Right cardiac atrium (tissue), 5 donors: ENCODE measurements at regions not wholly inside any gene's neighbourhood (a gene's known extent, or its start where the extent isn't known, plus 50 kb on each side); places are given as distances from the start of the nearest gene placed in this dataset.
"Not testable (repeated sequence)": the region's sequence is repeated elsewhere in the genome, so short reads cannot be mapped to it uniquely, and the experiment has no call there.

Experiments
- ATAC-seq, 2 donors: fragments of 200-7000 bp; cut with Tn5 transposase; one replicate each; pipeline versions ENCODE4 v1.8.0 to v1.9.1; 2020; ENCODE audit warnings: moderate library complexity in 2 of 2, mild to moderate bottlenecking in 1 of 2
- DNase-seq, 3 donors: peaks; one replicate each; pipeline ENCODE4 v3.0.0-alpha.2; 2020
- H3K27ac ChIP-seq: one replicate; pipeline ENCODE4 v1.5.1; 2013; ENCODE audit warnings: mild to moderate bottlenecking, low read length, control low read depth, moderate library complexity
- H3K27me3 ChIP-seq: one replicate; pipeline ENCODE4 v1.6.1; 2013; ENCODE audit not compliant: control insufficient read depth, insufficient read depth
- H3K4me1 ChIP-seq: one replicate; pipeline ENCODE4 v1.6.1; 2013; ENCODE audit warnings: low read length; ENCODE audit not compliant: control insufficient read depth, insufficient read depth
- H3K4me3 ChIP-seq: one replicate; pipeline ENCODE4 v1.5.1; 2013; ENCODE audit warnings: low read length, control low read depth
- H3K9me3 ChIP-seq: one replicate; pipeline ENCODE4 v1.6.1; 2013; ENCODE audit warnings: low read length; ENCODE audit not compliant: control insufficient read depth
- WGBS: extraction: QIAGEN DNeasy Blood & Tissue Kit; methylation state at CpG from one replicate; pipeline ENCODE4 v1.1.7; 2013; 5-methylcytosine and 5-hydroxymethylcytosine counted together
- intact Hi-C, 4 donors: fragments of 100-400 bp; cut with DNase I; formaldehyde crosslinking; loops; one replicate each; pipeline versions ENCODE4 v1.11.0 to v1.14.0; 2022 to 2023
- donor health status: healthy with polysubstance abuse.
- donor health status: DM: no; HTN: yes; CAD: no.
- donor health status: DM: no; HTN: no; CAD: no.
- donor health status: DM: no; HTN: yes; CAD: no; lungs with severe emphysema.
- donor health status: DM: yes; HTN: yes; CAD: no.

DNA sequence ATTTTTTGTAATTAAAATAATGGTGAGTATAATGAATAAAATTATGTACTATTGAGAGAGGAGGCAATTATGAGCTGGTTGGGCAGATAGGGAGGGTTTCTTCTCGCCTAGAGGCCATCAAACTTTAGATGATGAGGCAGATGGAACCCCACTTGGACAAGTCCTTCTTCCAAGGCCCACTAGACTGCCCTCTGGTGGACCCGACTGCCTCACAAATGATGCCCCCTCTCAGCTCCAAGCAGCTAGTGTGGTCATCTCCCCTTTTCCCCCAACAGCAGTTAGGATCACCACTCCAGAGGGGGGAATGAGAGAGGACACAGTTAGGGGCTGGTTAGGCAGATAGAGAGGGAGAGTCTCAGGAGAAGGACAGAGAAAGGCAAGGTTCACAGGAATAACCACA, 348.0 kb upstream of the CDH18 start:
- intact Hi-C loops: no loop called here
- H3K4me1 ChIP-seq: no peaks in the 10 kb centered on the region
- ATAC-seq (no peak), DNase-seq (no peak)
- H3K9me3 ChIP-seq: peaks cover 3% of the 10 kb centered on the region
- H3K4me3 ChIP-seq: no peak overlapping the region
- H3K27ac ChIP-seq: no peak overlapping the region
- WGBS: 58% methylated on average over 2 of the region's 2 CpGs
- no peaks in the 10 kb centered on the region for H3K27me3 ChIP-seq

DNA sequence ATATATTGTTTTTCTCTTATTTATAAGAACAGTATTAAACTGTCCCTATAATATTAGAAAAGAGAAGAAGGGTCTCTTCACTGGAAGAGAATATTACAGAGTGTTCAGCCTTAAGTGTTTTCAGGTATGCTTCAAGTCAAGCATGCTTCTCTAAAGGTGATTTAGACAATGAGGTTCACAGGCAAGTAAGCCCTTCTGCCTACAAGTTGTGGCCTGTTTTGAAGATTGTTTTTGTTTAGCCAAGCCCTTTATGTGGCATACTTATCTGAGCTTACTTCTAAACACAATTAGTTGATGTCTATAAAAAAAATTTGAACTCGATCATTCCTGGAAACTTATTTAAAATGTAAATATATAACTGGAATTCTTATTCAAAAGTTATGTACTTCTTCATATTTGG, 343.8 kb upstream of the CDH18 start:
- no peak for DNase-seq
- H3K4me3 ChIP-seq: no peak overlapping the region
- no peaks in the 10 kb centered on the region for H3K4me1 ChIP-seq
- peaks cover 4% of the 10 kb centered on the region for H3K9me3 ChIP-seq
- intact Hi-C loops: no loop called here
- 81% methylated on average over 1 of the region's 1 CpG for WGBS
- no peak overlapping the region for H3K27ac ChIP-seq
- ATAC-seq: no peak
- H3K27me3 ChIP-seq: no peaks in the 10 kb centered on the region

DNA sequence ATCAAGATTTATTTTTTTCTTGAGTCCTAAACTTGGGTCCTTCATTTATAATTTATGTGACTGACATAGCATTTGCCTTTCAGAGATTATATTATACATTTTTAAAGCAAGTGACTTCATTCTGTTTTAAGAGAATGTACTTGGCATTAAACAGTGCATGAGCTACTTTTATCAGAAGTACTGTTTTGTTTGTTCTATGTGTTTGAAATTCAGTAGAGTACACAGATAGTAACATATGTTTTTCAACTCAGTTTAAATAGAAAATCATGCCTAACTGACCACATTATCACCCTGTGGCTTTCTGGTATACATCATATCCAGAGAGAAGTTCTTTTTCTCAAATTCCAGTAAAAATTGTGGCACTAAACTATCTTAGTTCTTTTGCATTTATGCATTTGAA, 335.3 kb upstream of the CDH18 start:
- no peaks in the 10 kb centered on the region for H3K9me3 ChIP-seq
- intact Hi-C loops: no loop called here
- ATAC-seq: no peak
- no peak overlapping the region for H3K4me3 ChIP-seq
- no peaks in the 10 kb centered on the region for H3K4me1 ChIP-seq
- no peaks in the 10 kb centered on the region for H3K27me3 ChIP-seq
- H3K27ac ChIP-seq: no peak overlapping the region
- no peak for DNase-seq

DNA sequence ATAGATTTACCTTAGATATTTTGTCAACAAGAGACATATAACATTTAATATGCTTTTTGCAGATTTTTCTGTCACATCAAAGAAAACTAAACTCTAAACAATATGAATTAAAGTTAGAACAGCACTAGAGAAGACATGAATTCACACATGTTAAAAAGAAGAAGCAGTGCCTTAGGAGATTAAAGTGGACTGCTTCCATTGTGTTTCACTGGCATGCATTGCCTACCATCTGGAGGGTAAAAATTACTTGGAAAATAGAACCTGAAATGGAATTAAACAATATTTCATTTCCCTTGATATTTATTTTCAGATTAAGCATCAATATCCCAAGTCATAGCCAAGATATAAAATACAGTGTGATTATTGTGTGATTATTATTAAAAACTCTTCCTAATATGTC, 319.4 kb upstream of the CDH18 start:
- Histone ChIP-seq H3K4me3 (no peak overlapping the region), H3K27ac (no peak overlapping the region), H3K9me3 (no peaks in the 10 kb centered on the region), H3K4me1 (no peaks in the 10 kb centered on the region), H3K27me3 (no peaks in the 10 kb centered on the region)
- ATAC-seq (no peak), DNase-seq (no peak)
- intact Hi-C loops: no loop called here

DNA sequence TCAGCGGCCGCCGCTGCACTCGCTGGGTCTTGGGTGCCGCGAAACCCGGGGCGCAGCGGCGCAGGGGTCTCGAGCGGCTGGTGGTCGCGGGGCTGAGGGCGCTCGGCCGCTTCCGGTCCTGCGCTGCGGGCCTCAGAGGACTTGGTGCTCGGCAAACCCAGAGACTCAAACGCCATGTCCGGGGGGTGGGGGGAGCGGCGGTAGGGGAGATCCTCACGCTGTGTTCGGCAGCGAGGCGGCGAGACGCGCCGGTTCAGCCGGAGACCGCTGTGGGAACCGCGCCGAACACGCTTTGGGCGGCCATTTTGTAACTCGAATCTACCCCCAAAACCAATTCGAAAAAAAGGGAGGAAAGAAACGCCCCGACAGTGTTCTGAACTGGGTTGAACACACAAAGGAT, 317.5 kb upstream of the CDH18 start:
- Histone ChIP-seq H3K4me1 (no peaks in the 10 kb centered on the region), H3K27me3 (no peaks in the 10 kb centered on the region), H3K27ac (no peak overlapping the region), H3K9me3 (no peaks in the 10 kb centered on the region), H3K4me3 (no peak overlapping the region)
- DNase-seq (peak in 2 of 3 donors; percentile 28 to 29), ATAC-seq (no peak)
- intact Hi-C loops: no loop called here
- WGBS: 76% methylated on average over 44 of the region's 44 CpGs

DNA sequence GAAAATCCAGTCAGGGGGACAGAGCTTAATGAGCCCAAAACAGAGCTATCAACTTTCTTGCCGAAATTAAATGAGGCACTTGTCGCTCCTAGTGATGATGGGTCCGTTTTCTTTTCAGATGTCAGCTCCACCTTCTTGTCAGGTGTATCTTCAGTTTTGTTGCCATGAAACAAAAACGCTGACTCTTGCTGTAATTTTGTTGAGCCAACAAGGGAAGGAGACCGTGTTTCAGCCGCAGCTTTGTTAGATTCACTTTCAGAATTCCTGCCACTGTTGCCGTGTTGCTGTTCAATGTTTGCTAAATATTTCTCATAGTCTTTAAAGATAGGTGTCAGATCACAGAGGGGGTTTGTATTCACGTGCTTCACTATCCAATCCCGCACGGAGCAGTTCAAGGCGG, 316.6 kb upstream of the CDH18 start:
- H3K4me1 ChIP-seq, intact Hi-C loops, H3K27me3 ChIP-seq, H3K27ac ChIP-seq, DNase-seq, H3K9me3 ChIP-seq, ATAC-seq, H3K4me3 ChIP-seq: not testable (repeated sequence)
- WGBS: 86% methylated on average over 11 of the region's 11 CpGs

DNA sequence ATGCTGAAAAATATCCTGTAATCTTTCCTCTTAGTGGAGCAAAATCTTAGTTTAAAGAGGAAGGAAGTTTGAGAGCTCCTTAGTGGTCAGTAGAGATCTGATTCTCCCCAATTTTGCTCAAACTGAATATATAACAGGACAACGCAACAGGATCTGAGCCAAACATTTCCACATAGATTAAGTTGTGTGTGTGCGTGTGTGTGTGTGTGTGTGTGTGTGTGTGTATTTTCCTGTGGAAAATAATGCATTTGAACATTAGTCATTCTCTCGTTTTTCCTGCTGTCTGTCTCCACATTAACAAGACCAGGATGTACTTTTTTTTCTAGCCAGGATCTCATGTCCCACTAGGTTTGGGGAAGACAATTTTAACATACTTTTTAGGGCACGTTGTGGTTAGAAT, 312.1 kb upstream of the CDH18 start:
- no peak for ATAC-seq

DNA sequence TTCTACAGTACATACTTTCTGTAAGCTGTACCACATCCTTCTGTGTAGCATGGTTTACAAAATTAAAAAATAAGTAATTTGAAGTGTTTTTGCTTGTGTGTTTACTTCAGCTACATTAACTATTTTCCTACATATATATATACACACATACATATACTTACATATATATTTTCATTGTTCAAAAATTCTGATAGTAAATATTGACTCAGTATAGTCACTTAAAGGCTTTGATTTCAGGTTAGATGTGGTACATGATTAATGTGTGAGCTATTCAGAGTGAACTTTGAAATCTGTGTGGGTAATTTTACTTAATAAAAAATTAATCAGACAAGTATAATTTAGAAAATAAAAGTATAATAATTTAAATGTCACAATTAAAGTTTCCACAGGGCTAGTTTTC, 306.7 kb upstream of the CDH18 start:
- Histone ChIP-seq H3K4me1 (no peaks in the 10 kb centered on the region), H3K9me3 (peaks cover 2% of the 10 kb centered on the region), H3K27ac (no peak overlapping the region), H3K27me3 (no peaks in the 10 kb centered on the region), H3K4me3 (no peak overlapping the region)
- ATAC-seq: no peak
- DNase-seq: no peak
- intact Hi-C loops: no loop called here

More for the DNA sequence above, 312.1 kb upstream of the CDH18 start:
- Histone ChIP-seq H3K9me3 (no peaks in the 10 kb centered on the region), H3K4me1 (no peaks in the 10 kb centered on the region), H3K27me3 (no peaks in the 10 kb centered on the region), H3K27ac (no peak overlapping the region), H3K4me3 (no peak overlapping the region)
- 31% methylated on average over 4 of the region's 4 CpGs for WGBS
- intact Hi-C loops: no loop called here
- no peak for DNase-seq

DNA sequence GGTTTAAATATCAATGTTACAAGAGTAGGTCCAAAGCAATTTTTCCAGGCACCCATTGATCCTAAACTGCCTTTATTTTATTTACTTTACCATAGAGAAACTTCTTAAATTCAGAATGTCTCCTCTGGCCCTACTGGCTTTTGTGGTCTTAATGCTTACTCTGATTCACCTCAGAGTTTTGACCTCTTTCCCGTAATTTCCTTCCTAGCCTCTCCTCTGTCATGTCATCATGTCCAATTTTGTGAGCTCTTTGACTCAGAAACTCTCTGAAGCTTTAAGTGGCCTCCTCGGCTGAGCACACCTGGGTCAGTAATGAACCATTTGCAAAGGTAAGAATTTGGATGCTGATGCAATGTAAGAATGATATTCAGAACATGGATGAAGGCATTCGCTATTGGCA, 303.8 kb upstream of the CDH18 start:
- 74% methylated on average over 3 of the region's 3 CpGs for WGBS
- H3K4me3 ChIP-seq: no peak overlapping the region
- ATAC-seq (no peak), DNase-seq (no peak)
- no peaks in the 10 kb centered on the region for H3K27me3 ChIP-seq
- peaks cover 2% of the 10 kb centered on the region for H3K9me3 ChIP-seq
- no peak overlapping the region for H3K27ac ChIP-seq
- H3K4me1 ChIP-seq: no peaks in the 10 kb centered on the region
- intact Hi-C loops: no loop called here

DNA sequence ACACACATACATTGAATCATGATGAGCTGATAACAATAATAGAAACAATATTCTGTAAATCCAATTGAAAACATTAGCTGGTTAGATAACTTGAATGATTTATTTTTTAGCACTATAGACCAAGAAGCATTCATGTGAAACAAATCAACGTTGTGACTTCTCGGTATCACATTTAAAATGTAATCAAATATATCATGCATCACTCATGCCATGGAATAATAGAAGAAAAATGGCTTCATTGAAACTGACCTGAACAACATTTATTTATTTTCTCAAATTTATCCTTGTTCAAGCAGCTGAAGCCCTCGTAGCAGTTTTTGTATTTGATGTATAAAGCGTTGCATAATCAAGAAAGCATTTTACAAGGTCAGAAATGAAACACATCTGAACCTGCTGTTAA, 299.6 kb upstream of the CDH18 start:
- Histone ChIP-seq H3K9me3 (no peaks in the 10 kb centered on the region), H3K27me3 (no peaks in the 10 kb centered on the region), H3K27ac (no peak overlapping the region), H3K4me1 (no peaks in the 10 kb centered on the region), H3K4me3 (no peak overlapping the region)
- intact Hi-C loops: no loop called here
- WGBS: 68% methylated on average over 4 of the region's 4 CpGs
- DNase-seq (no peak), ATAC-seq (no peak)

DNA sequence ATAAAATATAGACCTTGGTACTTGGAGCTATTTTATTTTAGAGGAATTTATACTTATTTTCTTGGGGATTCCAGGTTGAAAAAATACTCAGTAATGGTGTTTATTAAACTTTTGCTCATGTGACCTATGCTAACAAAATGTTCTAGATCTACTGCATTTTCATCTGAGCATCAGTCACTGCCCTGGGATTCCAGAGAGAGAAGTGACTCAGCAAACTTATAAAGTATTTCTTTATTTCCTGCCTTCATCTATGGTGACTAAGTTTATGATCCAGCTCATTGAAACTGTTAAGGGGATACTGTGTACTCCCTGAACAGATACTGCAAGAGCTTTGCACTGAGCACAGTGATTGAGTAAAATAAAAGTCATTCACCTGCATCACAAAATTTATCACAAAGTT, 298.5 kb upstream of the CDH18 start:
- Histone ChIP-seq H3K4me3 (no peak overlapping the region), H3K27me3 (no peaks in the 10 kb centered on the region), H3K4me1 (no peaks in the 10 kb centered on the region), H3K9me3 (no peaks in the 10 kb centered on the region), H3K27ac (no peak overlapping the region)
- ATAC-seq: no peak
- DNase-seq: no peak
- intact Hi-C loops: no loop called here

DNA sequence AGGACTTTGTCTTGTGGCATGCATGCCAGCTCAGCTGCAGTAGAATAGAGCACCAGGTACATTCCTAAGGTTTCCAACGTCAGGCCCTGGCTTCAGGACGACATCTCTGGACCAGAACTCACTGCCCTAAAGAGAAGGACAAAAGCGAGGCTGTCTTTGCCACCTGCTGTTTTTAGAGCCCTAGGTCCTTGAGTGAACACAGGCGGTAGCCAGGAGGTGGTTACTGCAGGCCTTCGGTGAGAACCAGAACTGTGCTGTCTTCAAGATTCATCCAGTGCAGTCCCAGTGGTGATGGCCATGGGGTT, 288.9 kb upstream of the CDH18 start:
- intact Hi-C loops: no loop called here
- H3K27me3 ChIP-seq: no peaks in the 10 kb centered on the region
- DNase-seq: no peak
- H3K9me3 ChIP-seq: peaks cover 10% of the 10 kb centered on the region
- no peak for ATAC-seq
- H3K4me1 ChIP-seq: no peaks in the 10 kb centered on the region
- no peak overlapping the region for H3K27ac ChIP-seq
- WGBS: 89% methylated on average over 5 of the region's 5 CpGs
- no peak overlapping the region for H3K4me3 ChIP-seq
